HG02885 (cell line): ENCODE measurements at regions not wholly inside any gene's neighbourhood (a gene's known extent, or its start where the extent isn't known, plus 50 kb on each side); places are given as distances from the start of the nearest gene placed in this dataset.
"Not testable (repeated sequence)": the region's sequence is repeated elsewhere in the genome, so short reads cannot be mapped to it uniquely, and the experiment has no call there.

Experiments
- ATAC-seq: cut with Tn5 transposase; IDR thresholded peaks from one replicate; pipeline ENCODE4 v1.9.1; 2021; ENCODE audit warnings: mild to moderate bottlenecking; ENCODE audit not compliant: unreplicated experiment, poor library complexity

- ATAC-seq: peak; percentile 74
Measured at GRCh38 chrX:16067886-16068515, 55.4 kb upstream of the GRPR start.

- ATAC-seq: no peak
Measured at GRCh38 chrX:16063921-16064320, 59.4 kb upstream of the GRPR start.

GRCh38 chrX:16063141-16063540, 60.2 kb upstream of the GRPR start:
- ATAC-seq: no peak

- ATAC-seq: no peak
Measured at GRCh38 chrX:16061296-16061695, 62.1 kb upstream of the GRPR start.

GRCh38 chrX:16060252-16060651, 63.1 kb upstream of the GRPR start:
- ATAC-seq: no peak

- not testable (repeated sequence) for ATAC-seq
Measured at GRCh38 chrX:16049126-16049525, 74.2 kb upstream of the GRPR start.

GRCh38 chrX:16042980-16043379, 80.4 kb upstream of the GRPR start:
- ATAC-seq: no peak

GRCh38 chrX:16039834-16040233, 83.5 kb upstream of the GRPR start:
- peak; percentile 44 for ATAC-seq

- peak; percentile 62 for ATAC-seq
Measured at GRCh38 chrX:16039363-16039762, 84.0 kb upstream of the GRPR start.

- ATAC-seq: no peak
Measured at GRCh38 chrX:16033331-16033730, 90.0 kb upstream of the GRPR start.

GRCh38 chrX:16028576-16028975, 94.8 kb upstream of the GRPR start:
- ATAC-seq: no peak

- ATAC-seq: peak; percentile 98
Measured at GRCh38 chrX:16023790-16024734, 99.3 kb upstream of the GRPR start.

- no peak for ATAC-seq
Measured at GRCh38 chrX:16022580-16023200, 100.7 kb upstream of the GRPR start.

- no peak for ATAC-seq
Measured at GRCh38 chrX:16018291-16018690, 105.1 kb upstream of the GRPR start.

- ATAC-seq: no peak
Measured at GRCh38 chrX:16014171-16014570, 109.2 kb upstream of the GRPR start.

GRCh38 chrX:16012250-16012649, 111.1 kb upstream of the GRPR start:
- ATAC-seq: no peak

GRCh38 chrX:16005917-16006316, 117.4 kb upstream of the GRPR start:
- no peak for ATAC-seq

GRCh38 chrX:16002185-16002584, 121.2 kb upstream of the GRPR start:
- ATAC-seq: no peak

- ATAC-seq: no peak
Measured at GRCh38 chrX:15998350-15998749, 125.0 kb upstream of the GRPR start.

- no peak for ATAC-seq
Measured at GRCh38 chrX:15989716-15990115, 133.6 kb upstream of the GRPR start.
